GM23248 (cell line): ENCODE measurements at regions not wholly inside any gene's neighbourhood (a gene's known extent, or its start where the extent isn't known, plus 50 kb on each side); places are given as distances from the start of the nearest gene placed in this dataset.

Experiments
- EZH2 ChIP-seq: fragments of 200-600 bp; sonication (generic); IDR thresholded peaks from 2 replicates; pipeline ENCODE4 v1.6.1; 2018; ENCODE audit warnings: antibody characterized with exemption, mild to moderate bottlenecking; ENCODE audit not compliant: insufficient read depth, poor library complexity, severe bottlenecking
- EZH2phosphoT487 ChIP-seq: fragments of 200-600 bp; sonication (generic); IDR thresholded peaks from 2 replicates; pipeline ENCODE4 v1.6.1; 2018; ENCODE audit warnings: antibody characterized with exemption, moderate library complexity, mild to moderate bottlenecking, low read depth; ENCODE audit not compliant: insufficient read depth

- no peak for TF ChIP-seq EZH2
- no peak for TF ChIP-seq EZH2phosphoT487
These were observed 440.3 kb downstream of the ETS1 start for GRCh38 chr11:128146926-128147605.
